Thyroid gland (tissue), 4 donors: ENCODE measurements at regions not wholly inside any gene's neighbourhood (a gene's known extent, or its start where the extent isn't known, plus 50 kb on each side); places are given as distances from the start of the nearest gene placed in this dataset.

Source experiments
- DNase-seq, 2 donors: peaks; one replicate each; pipeline ENCODE4 v3.0.0-alpha.2; 2019
- H3K27ac ChIP-seq, 3 donors: fragments of 200-600 bp; sonication (generic); 1 replicate in 2 of 3; 2 replicates in 1 of 3; pipeline ENCODE4 v1.5.1; 2016 to 2019; ENCODE audit warnings: mild to moderate bottlenecking in 1 of 3, moderate library complexity in 1 of 3
- H3K27me3 ChIP-seq: fragments of 200-600 bp; sonication (generic); one replicate; pipeline ENCODE4 v1.5.1; 2019
- H3K36me3 ChIP-seq, 2 donors: fragments of 200-600 bp; sonication (generic); one replicate each; pipeline ENCODE4 v1.5.1; 2016 to 2019
- H3K4me1 ChIP-seq, 2 donors: fragments of 200-600 bp; sonication (generic); one replicate each; pipeline ENCODE4 v1.5.1; 2017 to 2019
- H3K4me3 ChIP-seq, 3 donors: fragments of 200-600 bp; sonication (generic); replicated peaks in 1 of 3; 1 replicate in 2 of 3; 2 replicates in 1 of 3; pipeline ENCODE4 v1.5.1; 2016; ENCODE audit warnings: mild to moderate bottlenecking in 1 of 3
- H3K9me3 ChIP-seq: fragments of 200-600 bp; sonication (generic); one replicate; pipeline ENCODE4 v1.5.1; 2017
- CTCF ChIP-seq, 6 experiments: fragments of 200-600 bp in 3 of 6; fragments of 450-650 bp in 3 of 6; sonication (generic) in 3 of 6; IDR thresholded peaks; one replicate each; pipeline ENCODE4 v1.5.1; 2016 to 2019; ENCODE audit warnings: antibody characterized with exemption in 6 of 6, mild to moderate bottlenecking in 2 of 6, inconsistent platforms in 1 of 6, moderate library complexity in 1 of 6
- POLR2A ChIP-seq, 2 donors: fragments of 450-650 bp; IDR thresholded peaks; one replicate each; pipeline ENCODE4 v1.6.1; 2017; ENCODE audit warnings: antibody characterized with exemption in 2 of 2, mild to moderate bottlenecking in 2 of 2, moderate library complexity in 1 of 2
- WGBS, 2 donors: methylation state at CpG; one replicate each; pipeline ENCODE4 v1.1.5; 2017; 5-methylcytosine and 5-hydroxymethylcytosine counted together
- intact Hi-C: fragments of 100-400 bp; cut with DNase I; formaldehyde crosslinking; loops from one replicate; pipeline ENCODE4 v1.15.1; 2023

- intact Hi-C loops = no loop called here
- no peaks in the 10 kb centered on the region for H3K27me3 ChIP-seq
- DNase-seq = no peak
- H3K4me1 ChIP-seq = no peaks in the 10 kb centered on the region
- no peaks in the 10 kb centered on the region for H3K9me3 ChIP-seq
- WGBS, 2 donors = 80 to 84% methylated on average over 5 of the region's 5 CpGs
- H3K36me3 ChIP-seq = no peaks in the 10 kb centered on the region
- no peak overlapping the region for H3K4me3 ChIP-seq
- TF ChIP-seq POLR2A (IDR thresholded peaks at IDR 0.05) (no peak), CTCF (IDR thresholded peaks at IDR 0.05) (no peak)
- H3K27ac ChIP-seq = no peak overlapping the region
Observed at GRCh38 chr9:82593501-82593900, 469.4 kb downstream of the RASEF start.

GRCh38 chr9:82597241-82598203 lies 465.4 kb downstream of the RASEF start:
- no peaks in the 10 kb centered on the region for H3K9me3 ChIP-seq
- 74 to 78% methylated on average over 12 of the region's 12 CpGs for WGBS, 2 donors
- intact Hi-C loops = no loop called here
- H3K4me3 ChIP-seq = no peak overlapping the region
- H3K36me3 ChIP-seq = no peaks in the 10 kb centered on the region
- H3K27me3 ChIP-seq = no peaks in the 10 kb centered on the region
- TF ChIP-seq POLR2A (IDR thresholded peaks at IDR 0.05) (no peak), CTCF (IDR thresholded peaks at IDR 0.05) (no peak)
- peaks cover 0 to 9% of the 10 kb centered on the region in 2 donors for H3K4me1 ChIP-seq
- DNase-seq = no peak
- no peak overlapping the region for H3K27ac ChIP-seq

GRCh38 chr9:82598241-82599039 lies 464.5 kb downstream of the RASEF start:
- Histone ChIP-seq H3K4me1 (peaks cover 0 to 9% of the 10 kb centered on the region in 2 donors), H3K9me3 (no peaks in the 10 kb centered on the region), H3K27ac (no peak overlapping the region), H3K36me3 (no peaks in the 10 kb centered on the region), H3K27me3 (no peaks in the 10 kb centered on the region), H3K4me3 (no peak overlapping the region)
- no peak for TF ChIP-seq POLR2A (IDR thresholded peaks at IDR 0.05)
- no peak for TF ChIP-seq CTCF (IDR thresholded peaks at IDR 0.05)
- intact Hi-C loops = no loop called here
- WGBS, 2 donors = 72 to 78% methylated on average over 6 of the region's 6 CpGs
- no peak for DNase-seq

GRCh38 chr9:82599336-82599949 lies 463.5 kb downstream of the RASEF start:
- DNase-seq = no peak
- WGBS, 2 donors = 75 to 94% methylated on average over 2 of the region's 2 CpGs
- peaks cover 0 to 9% of the 10 kb centered on the region in 2 donors for H3K4me1 ChIP-seq
- no peaks in the 10 kb centered on the region for H3K27me3 ChIP-seq
- H3K27ac ChIP-seq = no peak overlapping the region
- no peaks in the 10 kb centered on the region for H3K9me3 ChIP-seq
- no peak overlapping the region for H3K4me3 ChIP-seq
- no peak for TF ChIP-seq CTCF (IDR thresholded peaks at IDR 0.05)
- intact Hi-C loops = no loop called here
- no peaks in the 10 kb centered on the region for H3K36me3 ChIP-seq
